IMR-90 (cell line): ENCODE measurements at regions not wholly inside any gene's neighbourhood (a gene's known extent, or its start where the extent isn't known, plus 50 kb on each side); places are given as distances from the start of the nearest gene placed in this dataset.

Source experiments
- BHLHE40 ChIP-seq: fragments of 150-350 bp; IDR thresholded peaks from 2 replicates; pipeline ENCODE4 v1.6.1; 2016; ENCODE audit warnings: mild to moderate bottlenecking, low read depth, low read length
- CEBPB ChIP-seq: IDR thresholded peaks from 2 replicates; pipeline ENCODE4 v1.6.1; 2012; ENCODE audit warnings: low read depth, low read length, improper control_type of control experiment
- CHD1 ChIP-seq: IDR thresholded peaks from 2 replicates; pipeline ENCODE4 v1.6.1; 2012; ENCODE audit warnings: low read depth, low read length, improper control_type of control experiment
- CTCF ChIP-seq: conservative IDR thresholded peaks from 2 replicates; pipeline ENCODE4 v1.5.1; 2012; ENCODE audit warnings: mild to moderate bottlenecking, low read depth, low read length, improper control_type of control experiment
- FOS ChIP-seq: fragments of 150-350 bp; IDR thresholded peaks from 2 replicates; pipeline ENCODE4 v1.6.1; 2016; ENCODE audit warnings: low read depth, low read length
- MAFK ChIP-seq: IDR thresholded peaks from 2 replicates; pipeline ENCODE4 v1.6.1; 2012; ENCODE audit warnings: low read depth, low read length, improper control_type of control experiment
- NFE2L2 ChIP-seq: fragments of 150-350 bp; IDR thresholded peaks from 2 replicates; pipeline ENCODE4 v1.6.1; 2016; ENCODE audit warnings: low read depth, mild to moderate bottlenecking, low read length
- POLR2A ChIP-seq: IDR thresholded peaks from 2 replicates; pipeline ENCODE4 v1.6.1; 2012; ENCODE audit warnings: mild to moderate bottlenecking, low read depth, low read length
- RAD21 ChIP-seq: IDR thresholded peaks from 2 replicates; pipeline ENCODE4 v1.6.1; 2012; ENCODE audit warnings: low read length, improper control_type of control experiment
- RFX5 ChIP-seq: IDR thresholded peaks from 2 replicates; pipeline ENCODE4 v1.8.0; 2012; ENCODE audit warnings: low read depth, mild to moderate bottlenecking, low read length, moderate library complexity
- USF2 ChIP-seq: fragments of 150-350 bp; IDR thresholded peaks from 2 replicates; pipeline ENCODE4 v1.6.1; 2017; ENCODE audit warnings: mild to moderate bottlenecking, antibody characterized with exemption, low read length, low read depth
- TF ChIP-seq, protein P1 (sequence below): fragments of 150-350 bp; IDR thresholded peaks from 2 replicates; pipeline ENCODE4 v1.6.1; 2016; ENCODE audit warnings: low read depth, mild to moderate bottlenecking, low read length, moderate library complexity, borderline replicate concordance

GRCh38 chr13:40158218-40158617, 502.8 kb downstream of the COG6 start:
- TF ChIP-seq CTCF, result no peak
- no peak for TF ChIP-seq RFX5
- no peak for TF ChIP-seq BHLHE40
- TF ChIP-seq FOS, result no peak
- TF ChIP-seq POLR2A, result no peak
- TF ChIP-seq, protein P1, sequence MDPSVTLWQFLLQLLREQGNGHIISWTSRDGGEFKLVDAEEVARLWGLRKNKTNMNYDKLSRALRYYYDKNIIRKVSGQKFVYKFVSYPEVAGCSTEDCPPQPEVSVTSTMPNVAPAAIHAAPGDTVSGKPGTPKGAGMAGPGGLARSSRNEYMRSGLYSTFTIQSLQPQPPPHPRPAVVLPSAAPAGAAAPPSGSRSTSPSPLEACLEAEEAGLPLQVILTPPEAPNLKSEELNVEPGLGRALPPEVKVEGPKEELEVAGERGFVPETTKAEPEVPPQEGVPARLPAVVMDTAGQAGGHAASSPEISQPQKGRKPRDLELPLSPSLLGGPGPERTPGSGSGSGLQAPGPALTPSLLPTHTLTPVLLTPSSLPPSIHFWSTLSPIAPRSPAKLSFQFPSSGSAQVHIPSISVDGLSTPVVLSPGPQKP, result no peak
- TF ChIP-seq CEBPB, result no peak
- TF ChIP-seq USF2, result no peak
- TF ChIP-seq RAD21, result no peak
- TF ChIP-seq MAFK, result no peak
- no peak for TF ChIP-seq CHD1
- TF ChIP-seq NFE2L2, result no peak
